ENCODE measurements at regions not wholly inside any gene's neighbourhood (a gene's known extent, or its start where the extent isn't known, plus 50 kb on each side); places are given as distances from the start of the nearest gene placed in this dataset.

DNA sequence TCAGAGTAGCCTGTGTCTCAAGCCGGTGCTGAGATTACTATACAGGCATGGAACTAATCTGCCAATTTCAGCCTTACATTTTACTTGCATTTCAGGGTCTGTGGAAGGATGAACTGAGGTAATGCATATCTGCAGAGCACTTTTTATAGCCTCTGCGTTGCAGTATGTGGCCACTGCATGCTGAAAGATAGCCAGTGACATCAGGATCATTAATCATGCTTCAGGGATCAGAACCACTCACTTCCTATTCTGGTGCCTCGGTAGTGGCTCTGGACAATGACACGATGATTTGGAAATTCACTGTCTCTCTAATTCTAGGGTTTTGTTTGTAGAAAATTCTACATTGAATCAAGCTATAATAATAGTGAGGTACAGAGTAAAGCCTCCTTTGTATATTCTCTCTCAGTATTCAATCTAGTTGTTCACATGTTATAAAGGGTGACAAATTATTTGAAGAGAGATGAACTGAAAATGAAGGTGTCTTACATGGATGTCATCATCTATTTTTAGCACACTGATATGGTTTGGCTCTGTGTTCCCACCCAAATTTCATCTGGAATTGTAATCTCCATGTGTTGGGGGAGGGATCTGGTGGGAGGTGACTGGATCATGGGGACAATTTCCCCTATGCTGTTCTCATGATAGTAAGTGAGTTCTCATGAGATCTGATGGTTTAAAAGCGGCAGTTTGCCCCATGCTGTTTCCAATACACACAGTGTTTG is 554.3 kb upstream of the MIS18BP1 start:
- WGBS (ENCODE audit: low lambda C conversion rate), result 0% methylated on average over 4 of the region's 5 CpGs
- CTCF ChIA-PET, result no interaction called here
- Histone ChIP-seq H3K79me2 (ENCODE audit: insufficient read depth) (no peaks in the 10 kb centered on the region), H3K36me3 (replicated peaks in 1 of 2; ENCODE audit: control insufficient read depth in 1 of 2, insufficient read depth in 2 of 2, low read length in 1 of 2) (no peaks in the 10 kb centered on the region), H3K4me2 (no peak overlapping the region), H4K20me1 (ENCODE audit: insufficient read depth) (no peaks in the 10 kb centered on the region), H3K4me3 (ENCODE audit: low read depth in 2 of 2, low read length in 1 of 2) (no peak overlapping the region), H2AFZ (ENCODE audit: low read depth) (no peak overlapping the region), H3K27me3 (ENCODE audit: insufficient read depth) (no peaks in the 10 kb centered on the region), H3K4me1 (ENCODE audit: control insufficient read depth in 1 of 2, insufficient read depth in 2 of 2, low read depth in 1 of 2, low read length in 1 of 2) (no peaks in the 10 kb centered on the region), H3K9me3 (no peaks in the 10 kb centered on the region), H3K9ac (no peak overlapping the region), H3F3A (replicated peaks; ENCODE audit: insufficient read depth) (no peaks in the 10 kb centered on the region), H3K27ac (ENCODE audit: low read depth in 2 of 2, low read length in 1 of 2) (no peak overlapping the region), H3K9me2 (no peaks in the 10 kb centered on the region)
- POLR2A ChIA-PET, result no interaction called here
- TF ChIP-seq FOXM1 (IDR thresholded peaks at IDR 0.05; ENCODE audit: low read depth) (no peak), SMC3 (IDR thresholded peaks at IDR 0.05; ENCODE audit: low read depth, low read length) (no peak), TCF12 (IDR thresholded peaks at IDR 0.05) (no peak), JUND (IDR thresholded peaks at IDR 0.05) (no peak), SIN3A (IDR thresholded peaks at IDR 0.05; ENCODE audit: borderline replicate concordance, low read depth, low read length) (no peak)
- DNase-seq, result no peak

DNA sequence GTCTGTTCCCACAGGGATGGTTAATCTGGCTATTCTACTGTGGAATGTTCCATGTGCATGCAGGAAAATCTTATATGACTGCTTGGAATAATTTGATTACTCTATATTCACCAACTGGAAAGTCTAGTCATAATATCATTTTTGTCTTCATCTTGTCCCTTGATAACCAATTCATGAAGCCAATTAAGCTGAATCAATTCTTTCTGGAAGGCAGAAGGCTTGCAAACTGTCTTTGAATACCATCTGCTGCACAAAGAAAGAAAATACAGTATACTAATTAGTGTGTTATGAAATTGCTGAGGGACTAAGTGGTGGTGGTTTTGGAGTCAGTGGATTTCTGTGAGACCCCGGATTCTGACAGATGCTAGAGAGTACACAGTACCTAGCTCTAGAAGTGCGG is 546.5 kb upstream of the MIS18BP1 start:
- TF ChIP-seq SMC3 (IDR thresholded peaks at IDR 0.05; ENCODE audit: low read depth, low read length), result no peak
- TF ChIP-seq TEAD4 (IDR thresholded peaks at IDR 0.05; ENCODE audit: borderline replicate concordance, insufficient read depth), result no peak
- no peak for TF ChIP-seq GATA2 (CRISPR knock-in tag; IDR thresholded peaks at IDR 0.05)
- TF ChIP-seq RAD21 (IDR thresholded peaks at IDR 0.05; ENCODE audit: low read length), result no peak
- TF ChIP-seq MEF2A (IDR thresholded peaks at IDR 0.05; ENCODE audit: borderline replicate concordance, low read depth), result no peak
- no peak for TF ChIP-seq RFX5 (IDR thresholded peaks at IDR 0.05; ENCODE audit: low read length)
- TF ChIP-seq, protein P1, sequence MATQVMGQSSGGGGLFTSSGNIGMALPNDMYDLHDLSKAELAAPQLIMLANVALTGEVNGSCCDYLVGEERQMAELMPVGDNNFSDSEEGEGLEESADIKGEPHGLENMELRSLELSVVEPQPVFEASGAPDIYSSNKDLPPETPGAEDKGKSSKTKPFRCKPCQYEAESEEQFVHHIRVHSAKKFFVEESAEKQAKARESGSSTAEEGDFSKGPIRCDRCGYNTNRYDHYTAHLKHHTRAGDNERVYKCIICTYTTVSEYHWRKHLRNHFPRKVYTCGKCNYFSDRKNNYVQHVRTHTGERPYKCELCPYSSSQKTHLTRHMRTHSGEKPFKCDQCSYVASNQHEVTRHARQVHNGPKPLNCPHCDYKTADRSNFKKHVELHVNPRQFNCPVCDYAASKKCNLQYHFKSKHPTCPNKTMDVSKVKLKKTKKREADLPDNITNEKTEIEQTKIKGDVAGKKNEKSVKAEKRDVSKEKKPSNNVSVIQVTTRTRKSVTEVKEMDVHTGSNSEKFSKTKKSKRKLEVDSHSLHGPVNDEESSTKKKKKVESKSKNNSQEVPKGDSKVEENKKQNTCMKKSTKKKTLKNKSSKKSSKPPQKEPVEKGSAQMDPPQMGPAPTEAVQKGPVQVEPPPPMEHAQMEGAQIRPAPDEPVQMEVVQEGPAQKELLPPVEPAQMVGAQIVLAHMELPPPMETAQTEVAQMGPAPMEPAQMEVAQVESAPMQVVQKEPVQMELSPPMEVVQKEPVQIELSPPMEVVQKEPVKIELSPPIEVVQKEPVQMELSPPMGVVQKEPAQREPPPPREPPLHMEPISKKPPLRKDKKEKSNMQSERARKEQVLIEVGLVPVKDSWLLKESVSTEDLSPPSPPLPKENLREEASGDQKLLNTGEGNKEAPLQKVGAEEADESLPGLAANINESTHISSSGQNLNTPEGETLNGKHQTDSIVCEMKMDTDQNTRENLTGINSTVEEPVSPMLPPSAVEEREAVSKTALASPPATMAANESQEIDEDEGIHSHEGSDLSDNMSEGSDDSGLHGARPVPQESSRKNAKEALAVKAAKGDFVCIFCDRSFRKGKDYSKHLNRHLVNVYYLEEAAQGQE (IDR thresholded peaks at IDR 0.05; ENCODE audit: low read depth, low read length), result no peak
- no peak for TF ChIP-seq RCOR1 (IDR thresholded peaks at IDR 0.05; ENCODE audit: low read length)
- TF ChIP-seq FOXM1 (IDR thresholded peaks at IDR 0.05; ENCODE audit: low read depth), result no peak
- no peak for TF ChIP-seq MXI1 (IDR thresholded peaks at IDR 0.05; ENCODE audit: low read depth, low read length)
- no peak for TF ChIP-seq POLR2AphosphoS5 (IDR thresholded peaks at IDR 0.05; ENCODE audit: low read depth, low read length)
- TF ChIP-seq ELF1 (IDR thresholded peaks at IDR 0.05), result no peak
- TF ChIP-seq, protein P2, sequence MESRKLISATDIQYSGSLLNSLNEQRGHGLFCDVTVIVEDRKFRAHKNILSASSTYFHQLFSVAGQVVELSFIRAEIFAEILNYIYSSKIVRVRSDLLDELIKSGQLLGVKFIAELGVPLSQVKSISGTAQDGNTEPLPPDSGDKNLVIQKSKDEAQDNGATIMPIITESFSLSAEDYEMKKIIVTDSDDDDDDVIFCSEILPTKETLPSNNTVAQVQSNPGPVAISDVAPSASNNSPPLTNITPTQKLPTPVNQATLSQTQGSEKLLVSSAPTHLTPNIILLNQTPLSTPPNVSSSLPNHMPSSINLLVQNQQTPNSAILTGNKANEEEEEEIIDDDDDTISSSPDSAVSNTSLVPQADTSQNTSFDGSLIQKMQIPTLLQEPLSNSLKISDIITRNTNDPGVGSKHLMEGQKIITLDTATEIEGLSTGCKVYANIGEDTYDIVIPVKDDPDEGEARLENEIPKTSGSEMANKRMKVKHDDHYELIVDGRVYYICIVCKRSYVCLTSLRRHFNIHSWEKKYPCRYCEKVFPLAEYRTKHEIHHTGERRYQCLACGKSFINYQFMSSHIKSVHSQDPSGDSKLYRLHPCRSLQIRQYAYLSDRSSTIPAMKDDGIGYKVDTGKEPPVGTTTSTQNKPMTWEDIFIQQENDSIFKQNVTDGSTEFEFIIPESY (IDR thresholded peaks at IDR 0.05; ENCODE audit: borderline replicate concordance, low read depth), result no peak
- TF ChIP-seq TCF12 (IDR thresholded peaks at IDR 0.05), result no peak
- TF ChIP-seq, protein P3, sequence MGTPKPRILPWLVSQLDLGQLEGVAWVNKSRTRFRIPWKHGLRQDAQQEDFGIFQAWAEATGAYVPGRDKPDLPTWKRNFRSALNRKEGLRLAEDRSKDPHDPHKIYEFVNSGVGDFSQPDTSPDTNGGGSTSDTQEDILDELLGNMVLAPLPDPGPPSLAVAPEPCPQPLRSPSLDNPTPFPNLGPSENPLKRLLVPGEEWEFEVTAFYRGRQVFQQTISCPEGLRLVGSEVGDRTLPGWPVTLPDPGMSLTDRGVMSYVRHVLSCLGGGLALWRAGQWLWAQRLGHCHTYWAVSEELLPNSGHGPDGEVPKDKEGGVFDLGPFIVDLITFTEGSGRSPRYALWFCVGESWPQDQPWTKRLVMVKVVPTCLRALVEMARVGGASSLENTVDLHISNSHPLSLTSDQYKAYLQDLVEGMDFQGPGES (IDR thresholded peaks at IDR 0.05; ENCODE audit: low read depth, low read length), result no peak
- TF ChIP-seq, protein P4, sequence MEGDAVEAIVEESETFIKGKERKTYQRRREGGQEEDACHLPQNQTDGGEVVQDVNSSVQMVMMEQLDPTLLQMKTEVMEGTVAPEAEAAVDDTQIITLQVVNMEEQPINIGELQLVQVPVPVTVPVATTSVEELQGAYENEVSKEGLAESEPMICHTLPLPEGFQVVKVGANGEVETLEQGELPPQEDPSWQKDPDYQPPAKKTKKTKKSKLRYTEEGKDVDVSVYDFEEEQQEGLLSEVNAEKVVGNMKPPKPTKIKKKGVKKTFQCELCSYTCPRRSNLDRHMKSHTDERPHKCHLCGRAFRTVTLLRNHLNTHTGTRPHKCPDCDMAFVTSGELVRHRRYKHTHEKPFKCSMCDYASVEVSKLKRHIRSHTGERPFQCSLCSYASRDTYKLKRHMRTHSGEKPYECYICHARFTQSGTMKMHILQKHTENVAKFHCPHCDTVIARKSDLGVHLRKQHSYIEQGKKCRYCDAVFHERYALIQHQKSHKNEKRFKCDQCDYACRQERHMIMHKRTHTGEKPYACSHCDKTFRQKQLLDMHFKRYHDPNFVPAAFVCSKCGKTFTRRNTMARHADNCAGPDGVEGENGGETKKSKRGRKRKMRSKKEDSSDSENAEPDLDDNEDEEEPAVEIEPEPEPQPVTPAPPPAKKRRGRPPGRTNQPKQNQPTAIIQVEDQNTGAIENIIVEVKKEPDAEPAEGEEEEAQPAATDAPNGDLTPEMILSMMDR (IDR thresholded peaks at IDR 0.05), result no peak
- no peak for TF ChIP-seq YY1 (IDR thresholded peaks at IDR 0.05; ENCODE audit: low read depth)
- TF ChIP-seq, protein P5, sequence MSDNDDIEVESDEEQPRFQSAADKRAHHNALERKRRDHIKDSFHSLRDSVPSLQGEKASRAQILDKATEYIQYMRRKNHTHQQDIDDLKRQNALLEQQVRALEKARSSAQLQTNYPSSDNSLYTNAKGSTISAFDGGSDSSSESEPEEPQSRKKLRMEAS (IDR thresholded peaks at IDR 0.05; ENCODE audit: low read depth), result no peak
- no peaks in the 10 kb centered on the region for H3K4me1 ChIP-seq (ENCODE audit: control insufficient read depth in 1 of 2, insufficient read depth in 2 of 2, low read depth in 1 of 2, low read length in 1 of 2)
- WGBS (ENCODE audit: low lambda C conversion rate), result 21% methylated on average over 2 of the region's 2 CpGs
- H3K9me3 ChIP-seq, result no peaks in the 10 kb centered on the region
- no peak for DNase-seq
- no peaks in the 10 kb centered on the region for H3K9me2 ChIP-seq
- H3K27me3 ChIP-seq (ENCODE audit: insufficient read depth), result no peaks in the 10 kb centered on the region
- H3K36me3 ChIP-seq (replicated peaks in 1 of 2; ENCODE audit: control insufficient read depth in 1 of 2, insufficient read depth in 2 of 2, low read length in 1 of 2), result no peaks in the 10 kb centered on the region
- no peak overlapping the region for H3K4me3 ChIP-seq (ENCODE audit: low read depth in 2 of 2, low read length in 1 of 2)
- H2AFZ ChIP-seq (ENCODE audit: low read depth), result no peak overlapping the region
- POLR2A ChIA-PET, result no interaction called here
- no peaks in the 10 kb centered on the region for H3K79me2 ChIP-seq (ENCODE audit: insufficient read depth)
- CTCF ChIA-PET, result no interaction called here
- no peak overlapping the region for H3K9ac ChIP-seq
- no peaks in the 10 kb centered on the region for H3F3A ChIP-seq (replicated peaks; ENCODE audit: insufficient read depth)
- no peaks in the 10 kb centered on the region for H4K20me1 ChIP-seq (ENCODE audit: insufficient read depth)
- H3K27ac ChIP-seq (ENCODE audit: low read depth in 2 of 2, low read length in 1 of 2), result no peak overlapping the region
- H3K4me2 ChIP-seq, result no peak overlapping the region
